Renal cortical epithelial cell (primary cell): ENCODE measurements at regions not wholly inside any gene's neighbourhood (a gene's known extent, or its start where the extent isn't known, plus 50 kb on each side); places are given as distances from the start of the nearest gene placed in this dataset.

Source experiments
- DNase-seq: peaks from one replicate; pipeline ENCODE4 v3.0.0-alpha.2; 2011; ENCODE audit warnings: low read depth

DNA sequence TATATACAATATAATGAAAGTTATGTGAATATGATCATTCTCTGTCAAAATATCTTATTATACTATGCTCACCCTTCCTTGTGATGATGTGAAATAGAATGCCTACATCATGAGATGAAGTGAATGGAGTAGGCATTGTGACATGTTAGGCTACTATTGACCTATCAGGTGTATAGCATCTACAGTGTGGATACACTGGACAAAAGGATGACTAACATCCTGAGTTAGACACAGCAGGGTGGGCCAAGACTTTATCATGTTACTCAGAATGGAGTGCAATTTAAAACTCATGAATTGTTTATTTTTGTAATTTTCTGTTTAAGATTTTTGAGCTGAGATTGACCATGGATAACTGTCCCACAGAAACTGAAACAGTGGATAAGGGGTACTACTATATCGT lies 53.4 kb upstream of the NAV3 start:
- DNase-seq: no peak

DNA sequence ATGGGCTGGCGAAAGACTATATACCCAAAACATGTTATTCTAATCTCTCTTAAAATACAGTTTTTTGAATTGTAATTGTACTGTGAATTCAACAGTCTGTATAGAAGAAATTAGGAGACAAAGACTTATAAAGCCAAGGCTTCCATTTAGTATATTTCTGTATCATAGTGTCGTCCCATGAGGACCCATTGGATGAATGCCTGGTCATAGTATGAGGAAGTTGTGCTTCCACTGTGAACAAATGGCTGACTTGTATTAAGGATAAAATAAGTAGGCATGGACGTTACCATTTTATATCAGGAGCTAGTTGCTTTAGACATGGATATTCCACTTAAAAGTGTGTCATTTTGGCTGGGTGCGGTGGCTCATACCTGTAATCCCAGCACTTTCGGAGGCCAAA lies 55.9 kb upstream of the NAV3 start:
- DNase-seq: no peak

DNA sequence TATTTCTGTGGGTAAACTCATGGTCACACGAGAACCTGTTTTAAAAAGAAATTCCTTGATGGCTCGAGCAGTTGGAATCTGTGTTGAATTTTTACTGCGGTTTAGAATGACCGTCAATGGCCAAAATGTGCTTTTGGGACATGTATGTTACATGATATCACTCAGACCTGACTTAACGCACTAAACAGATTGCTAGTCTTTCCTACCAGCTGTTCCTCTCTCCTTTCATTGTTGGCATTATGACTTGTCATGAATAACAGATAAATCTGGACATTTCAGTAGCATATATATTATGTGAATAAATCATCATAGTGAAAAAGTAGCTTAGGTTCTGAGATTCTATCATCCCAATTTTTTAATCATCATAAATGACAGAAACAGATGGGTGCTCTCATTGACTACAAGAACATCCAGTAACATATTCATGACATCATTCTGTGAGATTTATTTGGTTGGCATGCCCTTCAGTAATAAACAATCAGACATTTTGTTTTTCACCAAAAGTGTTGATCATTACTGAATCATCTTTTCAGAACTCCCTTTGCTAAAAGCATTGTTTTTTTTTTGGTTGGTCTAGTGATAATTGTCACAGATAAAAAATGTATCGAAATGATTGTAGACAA lies 57.9 kb upstream of the NAV3 start:
- no peak for DNase-seq

GRCh38 chr12:77768558-77768957 lies 62.1 kb upstream of the NAV3 start:
- no peak for DNase-seq

DNA sequence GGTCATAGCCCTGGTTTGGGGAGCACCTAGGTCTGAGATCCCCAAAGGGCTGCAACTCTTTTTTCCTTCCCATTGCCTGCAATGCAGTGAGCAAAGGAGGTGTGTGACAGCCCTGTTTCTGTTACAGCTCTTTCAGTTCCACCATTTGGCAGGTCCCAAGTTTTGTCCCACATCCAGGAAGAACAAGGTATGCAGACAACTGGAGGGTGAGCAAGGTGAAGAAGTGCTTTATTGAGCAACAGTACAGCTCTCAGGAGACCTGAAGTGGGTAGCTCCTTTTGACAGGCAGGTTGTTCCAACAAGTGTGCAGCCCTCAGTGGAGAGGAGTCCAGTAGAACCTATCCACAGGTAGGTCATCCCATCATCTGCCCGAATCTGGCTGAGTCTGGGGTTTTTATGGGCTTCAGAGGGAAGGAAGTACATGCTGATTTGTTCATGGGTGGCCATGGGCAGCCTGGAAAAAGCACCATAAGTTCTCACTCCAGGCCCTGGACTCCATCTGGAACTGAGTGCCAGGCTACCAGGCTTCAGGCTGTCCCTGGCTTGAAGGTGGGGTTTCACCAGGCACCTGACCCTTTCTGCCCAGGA lies 62.8 kb upstream of the NAV3 start:
- no peak for DNase-seq

DNA sequence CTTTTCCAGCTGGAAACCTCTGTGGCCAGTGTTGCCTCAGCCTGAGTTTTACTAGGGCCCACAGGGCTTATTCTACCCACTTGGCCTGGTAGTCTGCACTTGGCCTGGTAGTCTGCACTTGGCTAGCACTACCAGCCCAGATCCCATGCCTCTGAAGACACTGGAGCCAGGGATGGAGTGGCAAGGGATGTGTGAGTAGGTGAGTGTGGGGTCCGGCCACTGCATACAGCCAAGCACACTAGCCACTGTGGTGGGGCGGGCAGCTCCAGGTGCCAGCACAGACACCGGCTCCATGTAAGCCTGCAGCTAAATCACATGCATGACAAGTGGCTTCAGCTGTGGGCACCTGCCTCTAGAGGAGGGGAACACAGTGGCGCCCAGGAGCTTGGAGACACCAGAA lies 63.4 kb upstream of the NAV3 start:
- no peak for DNase-seq

GRCh38 chr12:77766224-77766623 lies 64.5 kb upstream of the NAV3 start:
- no peak for DNase-seq

DNA sequence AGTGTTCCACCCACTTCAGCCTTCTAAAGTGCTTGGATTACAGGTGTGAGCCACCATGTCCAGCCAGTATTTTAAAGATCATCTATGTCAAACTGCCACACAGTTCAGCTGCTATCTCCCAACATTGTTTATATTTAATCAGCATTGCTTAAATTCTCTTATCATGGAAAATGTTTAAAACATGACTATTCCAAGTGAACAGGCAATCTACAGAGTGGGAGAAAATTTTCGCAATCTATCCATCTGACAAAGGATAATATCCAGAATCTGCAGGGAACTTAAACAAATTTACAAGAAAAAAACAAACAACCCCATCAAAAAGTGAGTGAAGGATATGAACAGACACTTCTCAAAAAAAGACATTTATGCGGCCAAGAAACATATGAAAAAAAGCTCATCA lies 69.4 kb upstream of the NAV3 start:
- no peak for DNase-seq

GRCh38 chr12:77760271-77761025 lies 70.2 kb upstream of the NAV3 start:
- DNase-seq: no peak

GRCh38 chr12:77754086-77754485 lies 76.6 kb upstream of the NAV3 start:
- DNase-seq: no peak

GRCh38 chr12:77751939-77752338 lies 78.8 kb upstream of the NAV3 start:
- DNase-seq: no peak

DNA sequence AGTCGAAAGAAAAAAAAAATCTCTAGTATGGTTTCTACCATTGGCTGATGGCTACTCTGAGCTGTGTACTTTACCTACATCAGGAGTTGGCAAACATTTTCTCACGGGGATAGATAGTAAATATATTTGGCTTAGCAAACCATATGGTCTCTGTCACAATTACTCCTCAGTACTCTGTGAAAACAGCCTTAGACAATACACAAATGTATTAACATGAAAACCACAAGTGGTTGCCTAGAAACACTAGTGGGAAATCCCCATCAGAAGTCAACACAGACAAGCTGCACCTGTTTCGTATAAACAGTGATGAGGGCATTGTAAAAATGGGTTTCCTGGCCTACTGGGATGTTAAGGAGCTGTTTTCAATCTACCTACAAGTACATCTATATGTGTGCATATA lies 84.6 kb upstream of the NAV3 start:
- DNase-seq: peak; percentile 65

DNA sequence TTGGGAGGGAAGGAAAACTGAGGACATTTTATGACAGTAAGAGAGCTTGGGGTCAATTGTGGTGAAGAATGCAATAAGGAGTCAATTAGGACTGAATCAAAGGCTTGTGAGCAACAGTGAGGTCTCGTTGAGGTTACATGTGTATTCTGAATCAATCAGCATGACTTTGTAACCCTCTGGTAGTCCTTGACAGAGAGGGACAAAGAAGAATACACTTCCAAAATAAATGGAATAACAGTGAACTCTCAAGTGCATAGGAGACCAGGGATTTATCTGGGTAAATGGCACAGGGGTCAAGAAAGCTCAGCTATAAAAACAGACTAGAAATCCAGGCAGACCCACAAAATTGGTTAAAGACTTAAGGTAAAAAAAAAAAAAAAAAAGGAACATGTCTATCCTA lies 85.1 kb upstream of the NAV3 start:
- DNase-seq: no peak

DNA sequence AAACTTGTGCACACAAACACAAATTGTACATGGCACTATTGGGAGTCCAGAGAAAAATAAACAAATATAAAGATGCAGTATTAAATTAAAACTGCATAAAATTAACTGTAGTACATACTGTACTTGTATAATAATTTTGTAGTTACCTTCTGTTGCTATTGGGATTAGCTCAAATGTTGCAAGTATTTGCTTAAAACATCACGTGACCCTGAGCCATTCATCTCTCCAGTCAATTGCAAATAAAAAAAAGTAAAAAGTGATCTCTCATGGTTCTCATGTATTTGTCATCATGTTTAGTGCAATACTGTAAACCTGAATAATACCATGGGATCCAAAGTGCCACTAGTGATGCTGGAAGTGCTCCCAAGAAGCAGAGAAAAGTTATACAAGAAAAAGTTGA lies 88.1 kb upstream of the NAV3 start:
- no peak for DNase-seq

- DNase-seq: no peak
These were observed 88.6 kb upstream of the NAV3 start for GRCh38 chr12:77741974-77742517.

- DNase-seq: no peak
These were observed 94.3 kb upstream of the NAV3 start for GRCh38 chr12:77736219-77736965.

GRCh38 chr12:77734214-77734883 lies 96.3 kb upstream of the NAV3 start:
- peak; percentile 16 for DNase-seq

DNA sequence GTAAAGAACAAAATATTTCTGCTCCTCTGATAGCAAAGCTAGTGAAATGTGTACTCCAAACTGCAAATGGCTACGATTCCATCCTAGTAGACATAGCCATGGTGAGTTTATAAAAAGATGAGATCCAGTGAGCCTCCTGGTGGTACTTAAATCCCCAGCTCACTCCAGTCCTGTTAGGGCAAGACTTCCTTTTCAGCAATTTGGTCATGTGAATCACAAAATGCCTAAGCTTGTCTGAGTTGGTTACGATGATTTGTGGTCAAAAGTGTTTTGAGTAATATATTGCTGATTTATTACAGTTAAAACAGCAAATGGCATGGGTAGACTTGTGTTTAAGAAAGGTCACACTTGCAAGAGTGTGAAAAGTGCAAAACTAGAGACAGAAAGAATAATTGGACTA lies 102.7 kb upstream of the NAV3 start:
- DNase-seq: no peak

GRCh38 chr12:77727442-77728001 lies 103.2 kb upstream of the NAV3 start:
- DNase-seq: no peak

DNA sequence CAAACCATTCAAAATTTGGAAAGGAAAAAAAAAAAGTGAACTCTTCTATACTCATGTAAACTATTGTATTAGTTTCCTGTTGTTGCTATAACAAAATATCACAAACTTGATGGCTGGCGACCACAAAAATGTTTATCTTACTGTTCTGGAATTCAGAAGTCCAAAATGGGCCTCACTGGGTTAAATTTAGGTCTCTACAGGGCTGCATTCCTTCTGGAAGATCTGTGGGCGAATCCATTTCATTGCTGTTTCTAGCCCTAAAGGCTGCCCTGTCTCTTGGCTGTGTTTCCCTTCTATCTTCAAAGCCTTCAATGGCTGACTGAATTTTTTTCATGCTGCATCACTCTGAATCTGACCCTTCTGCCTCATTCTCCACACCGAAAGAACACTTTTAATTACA lies 105.1 kb upstream of the NAV3 start:
- no peak for DNase-seq

- peak; percentile 63 for DNase-seq
These were observed 106.2 kb upstream of the NAV3 start for GRCh38 chr12:77724367-77724957.
